Prostate gland (tissue), 2 donors: ENCODE measurements at regions not wholly inside any gene's neighbourhood (a gene's known extent, or its start where the extent isn't known, plus 50 kb on each side); places are given as distances from the start of the nearest gene placed in this dataset.

Experiments used
- DNase-seq: peaks from one replicate; pipeline ENCODE4 v3.0.0-alpha.2; 2019; ENCODE audit warnings: low spot score
- H3K27ac ChIP-seq, 2 donors: fragments of 200-600 bp; sonication (generic); 2 replicates each; pipeline ENCODE4 v1.5.1; 2017 to 2019
- H3K27me3 ChIP-seq: fragments of 200-600 bp; sonication (generic); replicated peaks from 2 replicates; pipeline ENCODE4 v1.5.1; 2019; ENCODE audit not compliant: insufficient read depth
- H3K36me3 ChIP-seq, 2 donors: fragments of 200-600 bp; sonication (generic); 1 replicate in 1 of 2; 2 replicates in 1 of 2; pipeline versions ENCODE4 v1.5.1 to v1.8.1; 2017 to 2019
- H3K4me1 ChIP-seq: fragments of 200-600 bp; sonication (generic); replicated peaks from 2 replicates; pipeline ENCODE4 v1.5.1; 2019
- H3K4me3 ChIP-seq, 2 donors: fragments of 200-600 bp; sonication (generic); 2 replicates each; pipeline ENCODE4 v1.5.1; 2017 to 2019
- H3K9me3 ChIP-seq: fragments of 200-600 bp; sonication (generic); 2 replicates; pipeline ENCODE4 v1.5.1; 2017
- POLR2A ChIP-seq: fragments of 450-650 bp; IDR thresholded peaks from one replicate; pipeline ENCODE4 v1.6.1; 2016; ENCODE audit warnings: antibody characterized with exemption, mild to moderate bottlenecking
- POLR2AphosphoS5 ChIP-seq: sonication (generic); formaldehyde crosslinking; IDR thresholded peaks from one replicate; pipeline ENCODE4 v1.6.1; 2017; ENCODE audit warnings: antibody characterized with exemption
- WGBS: methylation state at CpG from one replicate; pipeline ENCODE4 v1.1.5; 2018; 5-methylcytosine and 5-hydroxymethylcytosine counted together
- intact Hi-C: fragments of 100-400 bp; cut with DNase I; formaldehyde crosslinking; loops from one replicate; pipeline ENCODE4 v1.14.2; 2022
- TF ChIP-seq, protein P1 (sequence below), 4 experiments: fragments of 200-600 bp in 2 of 4; fragments of 450-650 bp in 2 of 4; sonication (generic) in 2 of 4; IDR thresholded peaks; 1 replicate in 3 of 4; 2 replicates in 1 of 4; pipeline ENCODE4 v1.5.1; 2016 to 2019; ENCODE audit warnings: antibody characterized with exemption in 4 of 4, mild to moderate bottlenecking in 2 of 4, moderate library complexity in 2 of 4

DNA sequence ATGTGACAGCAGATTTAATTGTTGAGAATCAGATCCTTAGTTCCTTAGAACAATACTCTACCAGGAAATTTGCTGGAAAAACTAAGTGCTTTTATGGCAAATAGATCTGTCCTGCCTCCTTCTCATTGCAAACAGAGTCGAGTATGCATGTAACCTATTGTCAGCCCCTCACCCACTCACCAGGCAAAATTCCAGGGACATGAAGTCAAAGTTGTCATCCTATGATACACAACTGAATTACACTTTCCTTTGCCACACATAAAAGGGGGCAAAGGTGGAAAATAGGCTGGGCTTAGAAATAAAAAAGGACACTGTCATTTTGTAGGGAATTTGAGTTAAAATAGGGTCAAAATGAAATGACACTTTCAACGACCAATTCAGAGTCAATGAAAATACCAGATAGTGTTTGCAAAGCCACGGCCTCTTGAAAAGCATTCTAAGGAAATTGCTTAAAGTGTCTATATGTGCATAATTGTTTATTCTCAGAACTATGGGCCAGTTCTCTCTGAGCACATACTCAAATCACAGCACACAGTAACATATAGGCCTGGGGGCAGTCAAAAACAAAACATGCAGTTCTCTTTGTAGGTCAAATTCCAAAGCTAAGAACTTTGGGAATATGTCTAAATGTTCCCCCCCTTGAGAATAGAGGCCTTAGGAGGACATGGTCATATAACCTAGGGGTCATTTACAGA, 452.8 kb downstream of the NFIB start:
- Histone ChIP-seq H3K9me3 (no peaks in the 10 kb centered on the region), H3K27me3 (no peaks in the 10 kb centered on the region), H3K36me3 (no peaks in the 10 kb centered on the region), H3K4me1 (no peaks in the 10 kb centered on the region), H3K4me3 (no peak overlapping the region), H3K27ac (no peak overlapping the region)
- no peak for TF ChIP-seq POLR2A
- TF ChIP-seq, protein P1, sequence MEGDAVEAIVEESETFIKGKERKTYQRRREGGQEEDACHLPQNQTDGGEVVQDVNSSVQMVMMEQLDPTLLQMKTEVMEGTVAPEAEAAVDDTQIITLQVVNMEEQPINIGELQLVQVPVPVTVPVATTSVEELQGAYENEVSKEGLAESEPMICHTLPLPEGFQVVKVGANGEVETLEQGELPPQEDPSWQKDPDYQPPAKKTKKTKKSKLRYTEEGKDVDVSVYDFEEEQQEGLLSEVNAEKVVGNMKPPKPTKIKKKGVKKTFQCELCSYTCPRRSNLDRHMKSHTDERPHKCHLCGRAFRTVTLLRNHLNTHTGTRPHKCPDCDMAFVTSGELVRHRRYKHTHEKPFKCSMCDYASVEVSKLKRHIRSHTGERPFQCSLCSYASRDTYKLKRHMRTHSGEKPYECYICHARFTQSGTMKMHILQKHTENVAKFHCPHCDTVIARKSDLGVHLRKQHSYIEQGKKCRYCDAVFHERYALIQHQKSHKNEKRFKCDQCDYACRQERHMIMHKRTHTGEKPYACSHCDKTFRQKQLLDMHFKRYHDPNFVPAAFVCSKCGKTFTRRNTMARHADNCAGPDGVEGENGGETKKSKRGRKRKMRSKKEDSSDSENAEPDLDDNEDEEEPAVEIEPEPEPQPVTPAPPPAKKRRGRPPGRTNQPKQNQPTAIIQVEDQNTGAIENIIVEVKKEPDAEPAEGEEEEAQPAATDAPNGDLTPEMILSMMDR (IDR thresholded peaks at IDR 0.05), result no peak
- TF ChIP-seq POLR2AphosphoS5, result no peak
- intact Hi-C loops, result no loop called here
- 55% methylated on average over 3 of the region's 3 CpGs for WGBS
- no peak for DNase-seq

- 83% methylated on average over 5 of the region's 5 CpGs for WGBS
Measured at GRCh38 chr9:13860019-13860418, 453.9 kb downstream of the NFIB start.

DNA sequence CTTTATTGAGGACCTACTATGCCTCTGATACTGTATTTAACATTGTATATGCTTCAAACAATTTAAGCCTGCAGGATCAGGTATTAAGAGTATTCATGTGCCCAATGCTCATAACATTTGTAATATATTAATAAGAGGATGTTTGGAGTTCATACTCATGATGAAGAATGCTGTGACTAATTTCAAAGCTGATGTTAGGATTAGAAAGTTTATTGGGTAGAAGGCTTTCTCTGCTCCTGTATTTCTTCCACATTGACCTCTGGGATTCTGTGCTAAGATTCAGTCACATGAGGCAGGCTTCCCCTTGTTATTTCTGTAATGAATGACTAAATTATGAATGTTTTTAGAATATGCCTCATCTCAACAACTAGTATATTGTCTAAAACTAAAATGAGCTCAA, 456.4 kb downstream of the NFIB start:
- TF ChIP-seq, protein P1 (IDR thresholded peaks at IDR 0.05), result no peak
- H3K36me3 ChIP-seq, result no peaks in the 10 kb centered on the region

More at GRCh38 chr9:13860019-13860418, 453.9 kb downstream of the NFIB start:
- no peaks in the 10 kb centered on the region for H3K27me3 ChIP-seq
- no peaks in the 10 kb centered on the region for H3K36me3 ChIP-seq
- no peaks in the 10 kb centered on the region for H3K9me3 ChIP-seq
- H3K4me1 ChIP-seq, result no peaks in the 10 kb centered on the region
- no peak overlapping the region for H3K4me3 ChIP-seq
- no peak for DNase-seq
- no peak overlapping the region for H3K27ac ChIP-seq
- intact Hi-C loops, result no loop called here
- TF ChIP-seq, protein P1 (IDR thresholded peaks at IDR 0.05), result no peak
- no peak for TF ChIP-seq POLR2AphosphoS5
- TF ChIP-seq POLR2A, result no peak

DNA sequence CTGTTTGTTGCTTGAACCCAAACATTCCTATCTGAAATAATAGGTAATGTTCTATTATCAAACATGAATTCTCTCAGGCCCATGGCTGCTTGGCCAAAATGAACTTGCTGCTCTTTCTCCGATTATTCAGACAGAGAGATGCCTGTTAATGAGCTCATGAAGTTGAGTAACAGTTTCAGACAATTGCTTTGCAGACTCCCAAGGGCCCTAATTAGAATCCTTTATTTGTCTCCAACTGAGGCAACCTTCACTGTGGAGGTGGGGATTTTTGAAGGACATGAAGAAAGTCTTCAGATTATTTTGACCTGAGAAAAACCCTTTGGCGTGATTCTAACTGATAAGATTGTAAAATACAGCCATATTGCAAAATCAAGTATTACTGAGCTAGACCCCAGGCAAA, 466.7 kb downstream of the NFIB start:
- TF ChIP-seq, protein P1 (IDR thresholded peaks at IDR 0.05), result no peak
- no peak for TF ChIP-seq POLR2A
- no peak for TF ChIP-seq POLR2AphosphoS5

More for the DNA sequence above, 456.4 kb downstream of the NFIB start:
- H3K27ac ChIP-seq, result no peak overlapping the region
- H3K4me1 ChIP-seq, result no peaks in the 10 kb centered on the region
- no peaks in the 10 kb centered on the region for H3K27me3 ChIP-seq
- H3K4me3 ChIP-seq, result no peak overlapping the region
- intact Hi-C loops, result no loop called here
- no peaks in the 10 kb centered on the region for H3K9me3 ChIP-seq
- DNase-seq, result no peak

DNA sequence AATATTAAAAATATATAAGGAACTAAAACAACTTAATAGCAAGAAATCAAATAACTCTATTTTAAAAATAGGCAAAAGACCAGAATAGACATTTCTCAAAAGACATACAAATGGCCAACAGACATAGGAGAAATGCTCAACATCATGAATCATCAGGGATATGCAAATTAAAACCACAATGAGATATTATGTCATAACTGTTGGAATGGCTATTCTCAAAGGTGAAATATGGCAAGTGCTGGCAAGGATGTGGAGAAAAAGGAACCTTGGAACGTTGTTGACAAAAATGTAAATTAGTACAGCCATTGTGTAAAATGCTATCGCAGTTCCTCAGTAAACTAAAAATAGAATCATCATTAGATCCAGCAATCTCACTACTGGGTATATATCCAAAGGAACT, 468.5 kb downstream of the NFIB start:
- DNase-seq, result no peak
- TF ChIP-seq POLR2A (no peak), POLR2AphosphoS5 (no peak)
- TF ChIP-seq, protein P1 (IDR thresholded peaks at IDR 0.05), result no peak
- intact Hi-C loops, result no loop called here
- Histone ChIP-seq H3K9me3 (no peaks in the 10 kb centered on the region), H3K4me3 (no peak overlapping the region), H3K36me3 (no peaks in the 10 kb centered on the region), H3K4me1 (no peaks in the 10 kb centered on the region), H3K27ac (no peak overlapping the region), H3K27me3 (no peaks in the 10 kb centered on the region)
- 67% methylated on average over 2 of the region's 2 CpGs for WGBS

More for the DNA sequence above, 466.7 kb downstream of the NFIB start:
- Histone ChIP-seq H3K4me3 (no peak overlapping the region), H3K27ac (no peak overlapping the region), H3K4me1 (no peaks in the 10 kb centered on the region), H3K36me3 (no peaks in the 10 kb centered on the region), H3K27me3 (no peaks in the 10 kb centered on the region), H3K9me3 (no peaks in the 10 kb centered on the region)
- DNase-seq, result no peak
- intact Hi-C loops, result no loop called here
- 91% methylated on average over 2 of the region's 2 CpGs for WGBS
